A673 (cell line): ENCODE measurements at regions not wholly inside any gene's neighbourhood (a gene's known extent, or its start where the extent isn't known, plus 50 kb on each side); places are given as distances from the start of the nearest gene placed in this dataset.

Experiments
- CTCF ChIP-seq: fragments of 300-800, 200-600 bp; sonication (generic); conservative IDR thresholded peaks from 2 replicates; pipeline ENCODE4 v1.5.1; 2017; ENCODE audit warnings: low read depth, mild to moderate bottlenecking, antibody characterized with exemption, low read length, moderate library complexity, mixed read lengths
- EZH2 ChIP-seq: fragments of 200-600 bp; sonication (generic); IDR thresholded peaks from 2 replicates; pipeline ENCODE4 v1.6.1; 2017; ENCODE audit warnings: borderline replicate concordance, low read depth, mild to moderate bottlenecking, mixed read lengths, antibody characterized with exemption, low read length; ENCODE audit not compliant: poor library complexity, severe bottlenecking

- TF ChIP-seq CTCF (no peak), EZH2 (no peak)
Observed at GRCh38 chrX:15170927-15171326, 99.0 kb downstream of the ASB9 start.
